Activated CD8-positive, alpha-beta memory T cell treated with anti-CD3 and anti-CD28 coated beads for 36 hours (primary cell): ENCODE measurements at regions not wholly inside any gene's neighbourhood (a gene's known extent, or its start where the extent isn't known, plus 50 kb on each side); places are given as distances from the start of the nearest gene placed in this dataset.

ENCODE experiments used
- CTCF ChIA-PET: fragments of 350-600 bp; sonication (Branson Sonifier 250); formaldehyde crosslinking; loops from one replicate; lab custom pipeline; 2021; ENCODE audit warnings: antibody characterized with exemption; lab: Charles Lee
- POLR2A ChIA-PET: fragments of 350-600 bp; sonication (Branson Sonifier 250); formaldehyde crosslinking; loops from one replicate; lab custom pipeline; 2021; ENCODE audit warnings: antibody characterized with exemption; lab: Charles Lee

GRCh38 chr11:127524618-127525017 is 524.0 kb upstream of the KIRREL3 start:
- ChIA-PET POLR2A (no interaction called here), CTCF (no interaction called here)

DNA sequence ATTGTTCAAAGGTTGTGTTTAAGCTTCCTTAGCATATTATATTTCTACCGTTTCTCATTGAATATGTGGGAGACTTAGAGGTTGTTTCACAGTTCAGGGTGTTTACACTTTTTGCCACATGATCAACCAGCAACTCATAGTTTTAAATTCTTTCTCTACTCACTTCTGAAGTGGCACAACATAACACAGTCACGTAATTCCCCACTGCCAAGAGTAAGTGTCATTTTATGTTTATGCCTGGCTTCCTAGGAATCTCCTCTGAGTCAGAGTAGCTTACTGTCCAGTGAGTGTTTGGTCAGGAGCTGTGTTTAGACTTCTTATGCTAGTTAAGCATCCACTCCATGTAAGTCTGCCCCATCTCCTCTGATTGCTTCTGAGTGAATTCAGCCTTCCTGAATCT is 520.8 kb upstream of the KIRREL3 start:
- ChIA-PET POLR2A (no interaction called here), CTCF (no interaction called here)

DNA sequence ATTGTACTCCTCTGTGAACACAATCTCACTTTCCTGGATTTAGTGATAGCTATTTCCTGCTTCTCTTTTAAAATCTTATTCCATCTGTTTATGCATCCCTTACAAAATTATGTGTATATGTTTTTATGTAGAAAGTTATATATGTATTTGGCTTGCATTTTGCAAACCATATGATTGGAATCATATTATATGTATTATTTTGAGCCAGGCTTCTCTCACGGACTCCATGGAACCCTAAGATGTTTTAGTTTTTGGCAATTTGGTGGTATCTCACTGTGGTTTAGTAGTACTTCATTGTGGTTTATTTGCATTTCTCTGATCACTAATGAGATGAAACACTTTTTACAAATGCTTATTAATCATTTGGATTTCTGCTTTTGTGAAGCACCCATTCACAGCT is 507.3 kb upstream of the KIRREL3 start:
- POLR2A ChIA-PET, result no interaction called here

DNA sequence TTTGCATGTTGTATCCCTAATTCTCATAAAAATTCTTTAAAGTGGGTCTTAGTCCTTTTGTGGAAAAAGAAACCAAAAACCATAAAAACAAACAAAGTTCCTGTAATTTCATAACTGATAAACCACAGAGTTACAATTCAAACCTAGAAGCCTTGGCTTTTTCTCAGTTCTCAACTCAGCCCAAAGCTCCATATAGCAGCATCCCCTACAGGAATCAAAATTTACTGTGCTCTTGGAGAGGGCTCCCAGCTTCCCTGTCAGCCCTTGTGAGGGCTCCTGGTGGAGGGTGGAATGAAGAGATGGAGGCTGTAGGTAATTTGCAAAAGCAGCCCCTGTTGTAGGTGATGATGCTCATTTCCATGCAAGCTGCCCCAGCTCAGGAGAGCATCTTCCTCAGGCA is 506.1 kb upstream of the KIRREL3 start:
- POLR2A ChIA-PET, result no interaction called here
- CTCF ChIA-PET, result no interaction called here

More for the DNA sequence above, 507.3 kb upstream of the KIRREL3 start:
- CTCF ChIA-PET, result no interaction called here

DNA sequence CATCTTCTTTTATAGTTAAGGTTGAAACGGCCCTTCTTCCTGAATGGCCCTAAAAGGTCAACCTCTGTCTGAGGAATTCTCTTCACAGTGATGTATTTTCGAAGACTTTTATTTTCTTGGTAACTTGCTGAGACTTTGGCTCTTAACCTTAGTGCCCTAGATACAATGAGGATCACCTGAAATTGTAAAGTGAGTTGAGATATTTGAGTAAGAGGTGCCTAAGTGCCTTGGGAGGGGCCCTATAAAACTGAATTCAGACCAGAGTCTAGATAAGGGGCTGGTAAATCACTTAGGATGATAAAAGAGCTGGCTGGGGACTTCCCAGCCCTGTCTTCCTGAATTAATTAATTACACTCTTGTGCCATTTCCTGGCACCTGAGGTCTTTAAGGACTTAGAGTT is 505.6 kb upstream of the KIRREL3 start:
- ChIA-PET POLR2A (no interaction called here), CTCF (no interaction called here)

DNA sequence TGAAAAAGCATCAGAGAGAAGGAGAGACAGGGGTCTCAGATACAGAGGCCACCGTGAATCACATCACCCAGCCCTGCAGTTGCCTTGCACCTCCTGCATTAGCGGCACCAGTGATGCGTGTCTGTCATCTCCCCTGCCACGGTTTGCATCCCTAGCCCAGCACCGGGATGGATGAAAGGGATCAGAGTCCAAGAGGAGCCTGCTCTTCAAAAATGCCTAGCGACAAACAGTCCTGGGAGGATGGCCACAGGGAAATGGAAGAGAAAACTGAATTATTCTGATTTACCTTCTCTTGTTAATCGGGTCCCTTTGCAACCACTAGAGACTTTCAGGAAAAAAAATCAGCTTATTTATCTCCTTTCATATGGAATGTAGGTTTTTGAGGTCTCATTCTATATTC is 495.6 kb upstream of the KIRREL3 start:
- ChIA-PET POLR2A (no interaction called here), CTCF (no interaction called here)

- CTCF ChIA-PET, result no interaction called here
- POLR2A ChIA-PET, result no interaction called here
Measured at GRCh38 chr11:127493330-127494022, 492.9 kb upstream of the KIRREL3 start.

GRCh38 chr11:127492029-127492428 is 491.5 kb upstream of the KIRREL3 start:
- ChIA-PET POLR2A (no interaction called here), CTCF (no interaction called here)

GRCh38 chr11:127491589-127491988 is 491.0 kb upstream of the KIRREL3 start:
- ChIA-PET POLR2A (no interaction called here), CTCF (no interaction called here)

DNA sequence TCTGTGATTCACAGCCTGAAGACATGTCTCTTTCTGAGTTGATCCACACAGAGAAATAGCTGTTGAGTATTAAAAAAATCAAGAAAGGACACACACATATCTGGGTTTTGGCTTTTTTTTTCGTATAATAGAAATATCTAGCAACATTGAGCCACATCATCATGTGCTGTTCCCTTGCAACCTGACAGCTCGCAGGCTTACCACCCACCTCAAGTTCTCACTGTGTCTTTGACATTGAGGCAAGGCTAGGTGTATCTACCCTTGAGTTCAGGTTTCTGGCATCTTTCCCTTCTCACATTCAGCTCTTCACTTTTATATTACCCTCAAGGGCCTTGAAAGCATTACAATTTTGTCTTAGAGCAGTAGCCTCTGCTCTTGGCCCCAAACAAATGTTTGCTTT is 490.3 kb upstream of the KIRREL3 start:
- ChIA-PET CTCF (no interaction called here), POLR2A (no interaction called here)

DNA sequence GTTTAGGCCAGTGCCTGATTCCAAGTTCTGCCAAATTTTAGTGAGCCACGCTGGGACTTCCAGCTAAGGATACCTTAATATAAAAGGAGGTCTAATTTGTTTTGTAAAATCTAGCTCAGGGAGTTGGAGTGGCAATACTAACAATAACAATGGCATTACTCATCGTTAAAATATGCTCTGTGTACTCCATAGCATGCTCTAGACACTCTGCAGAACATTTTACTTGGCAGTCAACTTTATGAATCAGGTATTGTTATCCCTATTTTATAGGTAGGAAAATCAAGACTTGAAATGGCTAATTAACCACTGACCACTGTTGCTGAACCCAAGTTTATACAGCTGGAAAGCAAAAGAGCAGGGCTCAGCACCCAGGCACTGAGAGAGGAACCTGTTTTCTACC is 485.0 kb upstream of the KIRREL3 start:
- ChIA-PET POLR2A (no interaction called here), CTCF (no interaction called here)

DNA sequence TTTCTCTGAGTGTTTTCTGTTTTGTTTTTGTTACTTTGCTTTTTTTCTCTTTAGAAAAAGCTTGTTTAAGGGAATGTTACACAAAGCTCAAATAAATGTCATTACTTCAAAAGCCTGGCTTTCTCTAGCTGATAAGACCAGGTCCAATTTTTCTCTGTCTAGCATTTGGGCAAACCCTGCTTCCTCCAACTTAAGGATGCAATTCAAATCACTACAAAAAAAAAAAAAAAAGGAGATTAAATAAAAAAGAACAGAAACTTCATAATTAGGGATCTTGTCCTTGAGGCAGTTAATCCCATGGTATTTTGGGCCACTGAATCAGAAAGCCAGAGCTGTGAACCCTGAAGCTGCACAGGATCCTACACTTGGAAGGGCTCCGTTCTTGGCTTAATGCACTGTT is 480.8 kb upstream of the KIRREL3 start:
- ChIA-PET CTCF (no interaction called here), POLR2A (interaction anchor here (0.7 kb wide), 1 partner anchor 17 kb away, joined by 3 read pairs; no protein-coding TSS in a partner anchor)

DNA sequence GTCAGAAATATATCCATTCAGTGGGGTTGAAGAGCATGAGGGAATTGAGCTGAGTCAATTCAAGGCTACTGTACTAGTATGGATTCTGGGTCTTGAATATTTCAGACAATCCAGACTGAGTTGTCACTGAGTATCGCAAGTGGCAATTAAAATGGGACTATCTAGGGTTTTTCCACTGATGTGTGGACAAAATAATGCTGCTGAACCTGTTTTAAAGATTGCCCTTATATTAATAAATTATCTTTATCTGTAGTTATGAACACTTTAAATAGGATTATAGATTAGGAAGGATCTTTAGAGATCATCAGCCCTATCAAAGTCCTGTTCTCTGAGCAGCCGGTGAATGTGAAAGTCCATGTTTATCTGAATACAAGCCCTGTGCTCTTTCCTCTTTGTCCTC is 478.3 kb upstream of the KIRREL3 start:
- CTCF ChIA-PET, result no interaction called here
- POLR2A ChIA-PET, result no interaction called here

DNA sequence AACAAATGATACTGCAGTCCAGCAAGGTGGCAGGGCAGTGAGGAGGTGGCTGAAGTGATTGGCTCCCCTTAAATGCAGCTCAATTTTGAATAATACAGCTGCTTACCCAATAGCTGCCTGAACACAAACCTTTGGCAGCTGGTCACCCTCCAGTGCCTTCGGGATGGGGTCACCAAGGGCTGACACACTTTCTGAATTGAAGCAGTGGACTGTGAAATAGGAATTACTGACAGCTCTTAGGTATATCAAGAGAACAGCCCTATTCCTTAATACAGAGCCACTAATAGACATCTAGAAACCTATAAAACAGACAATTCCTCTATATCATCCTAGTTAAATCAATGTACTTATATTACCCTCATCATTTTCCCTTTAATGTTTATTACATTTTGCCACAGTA is 474.2 kb upstream of the KIRREL3 start:
- POLR2A ChIA-PET, result no interaction called here
- CTCF ChIA-PET, result no interaction called here

DNA sequence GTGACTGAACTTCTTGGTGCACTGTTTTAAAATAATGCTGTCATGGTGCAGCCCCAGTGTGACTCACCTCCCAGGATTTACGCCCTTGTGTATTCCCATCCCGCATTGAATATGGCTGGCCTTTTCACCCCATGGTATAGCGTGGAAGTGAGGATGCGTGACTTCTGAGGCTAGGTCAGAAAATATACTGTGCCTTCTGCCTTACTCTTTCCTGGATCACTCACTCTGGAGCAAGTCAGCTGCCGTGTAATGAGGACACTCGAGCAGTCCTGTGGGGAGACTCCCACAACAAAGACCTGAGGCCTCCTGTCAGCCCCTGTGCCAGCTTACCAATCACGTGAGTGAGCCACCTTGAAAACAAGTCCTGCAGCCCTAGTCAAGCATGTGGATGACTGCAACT is 471.9 kb upstream of the KIRREL3 start:
- CTCF ChIA-PET, result no interaction called here
- POLR2A ChIA-PET, result no interaction called here

- ChIA-PET POLR2A (no interaction called here), CTCF (no interaction called here)
Measured at GRCh38 chr11:127471662-127472061, 471.1 kb upstream of the KIRREL3 start.

- POLR2A ChIA-PET, result no interaction called here
- CTCF ChIA-PET, result no interaction called here
Measured at GRCh38 chr11:127470306-127470884, 469.8 kb upstream of the KIRREL3 start.

DNA sequence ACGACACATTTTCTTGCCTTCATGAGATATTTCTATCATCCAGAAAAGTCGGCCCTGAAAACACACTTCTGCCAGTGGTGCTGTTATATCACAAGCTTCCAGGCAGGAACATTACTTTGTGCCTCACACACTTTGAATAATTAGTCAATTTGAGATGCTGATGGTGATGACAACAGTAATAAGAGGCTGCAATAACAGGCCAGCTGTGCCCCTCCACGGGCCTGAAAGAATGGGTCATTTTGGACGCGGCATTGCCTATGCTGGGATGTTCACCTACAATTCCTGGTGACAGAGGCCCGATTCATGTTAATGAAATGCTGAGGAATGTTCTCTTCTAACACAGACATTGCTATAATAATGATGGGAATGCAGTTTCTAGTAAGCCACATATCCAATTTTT is 463.8 kb upstream of the KIRREL3 start:
- CTCF ChIA-PET, result no interaction called here
- POLR2A ChIA-PET, result interaction anchor here (0.5 kb wide), 1 partner anchor 17 kb away, joined by 3 read pairs; no protein-coding TSS in a partner anchor

DNA sequence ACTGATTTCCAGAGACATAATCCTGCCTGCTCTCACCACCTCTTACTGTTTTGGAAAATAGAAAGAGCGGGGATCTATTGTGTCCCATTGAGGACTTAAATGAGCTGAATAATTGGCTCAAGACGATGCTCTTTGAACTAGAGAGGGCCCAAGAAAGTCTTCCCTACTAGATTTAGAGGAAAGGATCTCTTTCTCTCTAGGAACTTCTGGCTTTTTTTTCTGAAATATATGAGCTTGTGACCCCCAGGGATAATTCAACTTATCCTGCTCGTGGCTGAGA is 461.4 kb upstream of the KIRREL3 start:
- CTCF ChIA-PET, result no interaction called here
- POLR2A ChIA-PET, result no interaction called here

DNA sequence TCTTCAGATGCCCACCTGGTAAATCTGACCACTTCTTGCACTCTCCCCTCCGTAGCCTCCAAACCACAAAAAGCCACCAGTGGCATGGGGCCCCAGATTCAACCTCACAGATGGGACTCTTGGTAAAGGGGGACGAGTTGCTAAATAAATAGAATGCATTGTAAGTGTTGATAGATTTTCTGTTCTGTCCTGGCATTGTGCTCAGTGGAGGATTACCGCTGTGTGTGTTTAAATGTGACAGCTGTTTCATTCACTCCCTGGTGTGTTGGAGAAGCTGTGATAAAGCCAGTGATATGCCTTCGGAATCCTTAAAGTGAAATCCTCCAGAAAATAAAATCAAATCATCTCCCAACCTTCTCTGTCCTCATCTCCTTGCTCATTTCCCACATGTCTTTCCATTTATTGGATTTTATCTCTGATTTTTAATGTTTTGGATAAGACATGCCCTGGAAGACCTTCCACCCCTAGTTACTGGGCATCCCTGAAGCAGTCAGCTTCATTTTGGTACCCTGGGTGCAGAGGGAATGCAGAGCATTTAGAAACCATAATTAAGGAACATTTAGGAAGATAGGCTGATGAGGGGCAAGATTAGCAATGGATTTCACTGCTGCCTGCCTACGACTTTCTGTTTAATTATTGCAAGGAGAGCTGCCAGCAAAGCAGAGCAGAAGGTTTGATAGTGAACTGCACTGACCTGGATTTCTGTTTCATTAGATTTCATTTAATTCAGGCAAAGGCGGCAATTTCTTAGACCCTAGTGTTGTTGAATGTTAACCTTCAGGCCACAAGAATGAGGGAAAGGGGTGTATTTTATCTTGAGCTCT is 460.9 kb upstream of the KIRREL3 start:
- CTCF ChIA-PET, result no interaction called here
- POLR2A ChIA-PET, result no interaction called here

DNA sequence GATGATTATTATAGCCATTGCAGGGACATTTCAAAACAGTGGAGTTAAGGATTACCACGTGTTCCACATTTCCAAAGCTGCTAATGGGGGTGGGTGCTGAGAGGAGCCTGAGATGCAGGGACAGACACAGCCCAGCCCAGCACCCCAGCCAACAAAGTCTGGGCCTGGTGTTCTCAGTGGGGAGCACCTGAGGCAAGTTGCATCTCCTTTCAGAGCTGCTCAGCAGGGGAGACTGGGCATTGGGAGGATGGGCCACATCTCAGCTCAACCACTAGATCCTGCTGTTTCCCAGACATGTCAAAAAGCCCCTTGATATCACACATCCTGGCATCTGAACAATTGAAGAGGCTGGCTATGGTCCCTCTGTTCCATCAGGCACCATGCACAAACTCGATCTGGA is 458.0 kb upstream of the KIRREL3 start:
- ChIA-PET CTCF (no interaction called here), POLR2A (no interaction called here)
